PFSK-1 (cell line): ENCODE measurements at regions not wholly inside any gene's neighbourhood (a gene's known extent, or its start where the extent isn't known, plus 50 kb on each side); places are given as distances from the start of the nearest gene placed in this dataset.

Experiments
- FOXP2 ChIP-seq: optimal IDR thresholded peaks from 2 replicates; pipeline ENCODE3; 2011; ENCODE audit warnings: borderline replicate concordance, control low read depth, inconsistent platforms; ENCODE audit not compliant: insufficient read depth; ENCODE audit errors: extremely low read length, extremely low read depth
- POLR2AphosphoS5 ChIP-seq: IDR thresholded peaks from 2 replicates; pipeline ENCODE4 v1.6.1; 2012; ENCODE audit warnings: low read depth, mild to moderate bottlenecking, control low read depth, low read length, moderate library complexity
- SIN3A ChIP-seq: IDR thresholded peaks from 2 replicates; pipeline ENCODE4 v1.6.1; 2012; ENCODE audit warnings: mild to moderate bottlenecking, low read length, moderate library complexity, borderline replicate concordance; ENCODE audit not compliant: insufficient read depth
- TAF1 ChIP-seq: IDR thresholded peaks from 2 replicates; pipeline ENCODE4 v1.6.1; 2012; ENCODE audit warnings: low read length, control low read depth, borderline replicate concordance; ENCODE audit not compliant: insufficient read depth
- TF ChIP-seq, protein P1 (sequence below), 2 experiments: IDR thresholded peaks; 2 replicates each; pipeline versions ENCODE4 v1.6.1 to v1.8.0; 2011 to 2012; ENCODE audit warnings: low read depth in 2 of 2, low read length in 2 of 2, control low read depth in 1 of 2, inconsistent platforms in 1 of 2, mild to moderate bottlenecking in 1 of 2, moderate library complexity in 1 of 2; ENCODE audit not compliant: insufficient read depth in 1 of 2

DNA sequence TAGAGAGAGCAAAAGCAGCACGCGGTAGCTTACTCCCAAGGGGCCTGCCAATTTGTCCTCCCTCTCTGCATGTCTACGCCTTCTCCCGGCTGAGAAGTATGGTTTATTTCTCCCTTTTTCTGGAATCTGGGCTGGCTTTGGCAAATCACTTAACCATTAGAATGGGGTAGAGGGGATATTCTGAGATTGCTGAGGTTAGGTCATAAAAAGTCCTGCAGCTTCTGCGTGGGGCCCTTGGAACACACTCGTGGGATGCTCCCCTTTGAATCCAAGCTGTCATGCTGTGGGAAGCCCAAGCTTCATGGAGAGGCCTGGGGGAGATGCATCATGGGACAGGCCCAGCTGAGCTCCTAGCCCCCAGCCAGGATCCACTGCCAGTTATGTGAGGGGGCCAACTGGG, 403.6 kb upstream of the MAF start:
- TF ChIP-seq, protein P1, sequence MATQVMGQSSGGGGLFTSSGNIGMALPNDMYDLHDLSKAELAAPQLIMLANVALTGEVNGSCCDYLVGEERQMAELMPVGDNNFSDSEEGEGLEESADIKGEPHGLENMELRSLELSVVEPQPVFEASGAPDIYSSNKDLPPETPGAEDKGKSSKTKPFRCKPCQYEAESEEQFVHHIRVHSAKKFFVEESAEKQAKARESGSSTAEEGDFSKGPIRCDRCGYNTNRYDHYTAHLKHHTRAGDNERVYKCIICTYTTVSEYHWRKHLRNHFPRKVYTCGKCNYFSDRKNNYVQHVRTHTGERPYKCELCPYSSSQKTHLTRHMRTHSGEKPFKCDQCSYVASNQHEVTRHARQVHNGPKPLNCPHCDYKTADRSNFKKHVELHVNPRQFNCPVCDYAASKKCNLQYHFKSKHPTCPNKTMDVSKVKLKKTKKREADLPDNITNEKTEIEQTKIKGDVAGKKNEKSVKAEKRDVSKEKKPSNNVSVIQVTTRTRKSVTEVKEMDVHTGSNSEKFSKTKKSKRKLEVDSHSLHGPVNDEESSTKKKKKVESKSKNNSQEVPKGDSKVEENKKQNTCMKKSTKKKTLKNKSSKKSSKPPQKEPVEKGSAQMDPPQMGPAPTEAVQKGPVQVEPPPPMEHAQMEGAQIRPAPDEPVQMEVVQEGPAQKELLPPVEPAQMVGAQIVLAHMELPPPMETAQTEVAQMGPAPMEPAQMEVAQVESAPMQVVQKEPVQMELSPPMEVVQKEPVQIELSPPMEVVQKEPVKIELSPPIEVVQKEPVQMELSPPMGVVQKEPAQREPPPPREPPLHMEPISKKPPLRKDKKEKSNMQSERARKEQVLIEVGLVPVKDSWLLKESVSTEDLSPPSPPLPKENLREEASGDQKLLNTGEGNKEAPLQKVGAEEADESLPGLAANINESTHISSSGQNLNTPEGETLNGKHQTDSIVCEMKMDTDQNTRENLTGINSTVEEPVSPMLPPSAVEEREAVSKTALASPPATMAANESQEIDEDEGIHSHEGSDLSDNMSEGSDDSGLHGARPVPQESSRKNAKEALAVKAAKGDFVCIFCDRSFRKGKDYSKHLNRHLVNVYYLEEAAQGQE (IDR thresholded peaks at IDR 0.05; ENCODE audit: insufficient read depth in 1 of 2, low read depth in 2 of 2, low read length in 2 of 2), result no peak
- TF ChIP-seq POLR2AphosphoS5, result no peak
- no peak for TF ChIP-seq FOXP2
- TF ChIP-seq TAF1, result no peak
- no peak for TF ChIP-seq SIN3A

DNA sequence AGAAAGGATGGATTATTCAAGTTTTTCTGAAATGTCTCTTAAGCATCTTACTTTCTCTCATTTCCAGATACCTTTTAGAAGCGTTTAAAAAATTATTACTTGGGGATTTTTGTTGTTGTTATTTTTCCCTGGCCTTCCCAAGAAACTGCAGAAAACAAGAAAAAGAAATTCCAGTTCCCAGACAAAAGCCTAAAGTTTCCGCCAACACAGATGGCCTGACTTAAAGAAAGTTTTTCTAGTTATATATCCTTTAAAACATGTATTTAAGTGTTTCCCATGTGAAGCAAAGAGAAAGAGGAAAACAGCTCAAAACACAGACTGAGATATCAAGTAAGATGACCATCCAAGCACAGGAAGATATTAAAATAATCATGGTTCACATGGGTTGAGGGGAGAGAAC, 401.7 kb upstream of the MAF start:
- TF ChIP-seq TAF1, result no peak
- TF ChIP-seq POLR2AphosphoS5, result no peak
- TF ChIP-seq SIN3A, result no peak

DNA sequence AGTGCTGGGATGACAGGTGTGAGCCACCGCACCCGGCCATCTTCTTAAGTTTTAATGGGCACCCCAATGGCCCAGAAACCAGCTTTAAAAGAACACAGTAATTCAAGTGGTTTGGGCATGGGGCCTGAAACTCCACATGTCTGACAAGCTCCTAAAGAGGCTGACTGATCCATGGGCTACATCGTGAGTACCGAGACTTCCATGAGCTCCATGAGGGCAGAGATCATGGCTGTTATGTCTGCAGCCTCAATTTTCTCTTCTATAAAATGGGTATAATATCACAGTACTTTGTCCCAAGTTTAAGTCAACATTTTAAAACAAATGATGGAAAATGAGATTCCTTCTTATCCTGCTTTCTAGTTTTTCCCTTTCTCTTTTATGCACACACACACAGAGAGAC, 397.6 kb upstream of the MAF start:
- TF ChIP-seq, protein P1 (IDR thresholded peaks at IDR 0.05; ENCODE audit: insufficient read depth in 1 of 2, low read depth in 2 of 2, low read length in 2 of 2), result no peak
- TF ChIP-seq FOXP2, result no peak
- no peak for TF ChIP-seq SIN3A
- no peak for TF ChIP-seq POLR2AphosphoS5
- TF ChIP-seq TAF1, result no peak

DNA sequence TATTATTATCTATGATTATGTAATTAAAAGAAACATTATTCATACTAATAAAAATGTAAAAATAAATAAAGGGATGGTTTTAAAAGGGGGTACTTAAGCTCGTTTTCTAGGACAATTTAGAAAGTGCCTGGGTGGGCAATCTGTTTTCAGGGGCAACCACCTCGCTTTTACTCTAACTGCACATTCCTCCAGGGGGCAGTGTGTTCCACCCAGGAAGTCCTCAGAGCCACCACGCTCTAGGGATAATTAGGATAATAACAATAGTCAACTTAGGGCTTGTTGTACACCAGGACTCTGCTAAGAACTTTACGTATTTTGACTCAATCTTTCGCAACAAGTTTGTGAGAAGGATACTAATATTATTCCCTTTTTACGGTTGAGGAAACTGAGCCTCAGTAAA, 396.7 kb upstream of the MAF start:
- TF ChIP-seq SIN3A (no peak), POLR2AphosphoS5 (no peak), TAF1 (no peak), FOXP2 (no peak)
- TF ChIP-seq, protein P1 (IDR thresholded peaks at IDR 0.05; ENCODE audit: insufficient read depth in 1 of 2, low read depth in 2 of 2, low read length in 2 of 2), result no peak

DNA sequence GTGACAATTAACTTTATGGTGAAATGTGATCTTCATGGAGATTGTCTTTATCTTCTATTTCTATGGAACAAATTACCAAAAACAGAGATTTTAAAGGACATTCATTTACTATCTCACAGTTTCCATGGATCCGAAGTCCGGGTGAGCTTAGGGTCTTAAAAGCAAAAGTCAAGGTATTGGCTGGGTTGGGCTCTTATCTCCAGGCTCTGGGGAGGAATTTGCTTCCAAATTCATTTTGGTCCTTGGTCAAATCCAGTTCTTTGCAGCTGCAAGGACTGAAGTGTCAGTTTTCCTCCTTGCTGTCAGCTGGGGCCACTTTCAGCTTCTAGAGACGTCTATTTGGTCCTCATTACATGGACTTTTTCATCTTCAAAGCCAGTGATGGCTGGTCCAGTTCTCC, 395.8 kb upstream of the MAF start:
- TF ChIP-seq POLR2AphosphoS5, result no peak
- no peak for TF ChIP-seq SIN3A
- TF ChIP-seq, protein P1 (IDR thresholded peaks at IDR 0.05; ENCODE audit: insufficient read depth in 1 of 2, low read depth in 2 of 2, low read length in 2 of 2), result no peak
- TF ChIP-seq FOXP2, result no peak
- TF ChIP-seq TAF1, result no peak
